ENCODE measurements at regions not wholly inside any gene's neighbourhood (a gene's known extent, or its start where the extent isn't known, plus 50 kb on each side); places are given as distances from the start of the nearest gene placed in this dataset.

DNA sequence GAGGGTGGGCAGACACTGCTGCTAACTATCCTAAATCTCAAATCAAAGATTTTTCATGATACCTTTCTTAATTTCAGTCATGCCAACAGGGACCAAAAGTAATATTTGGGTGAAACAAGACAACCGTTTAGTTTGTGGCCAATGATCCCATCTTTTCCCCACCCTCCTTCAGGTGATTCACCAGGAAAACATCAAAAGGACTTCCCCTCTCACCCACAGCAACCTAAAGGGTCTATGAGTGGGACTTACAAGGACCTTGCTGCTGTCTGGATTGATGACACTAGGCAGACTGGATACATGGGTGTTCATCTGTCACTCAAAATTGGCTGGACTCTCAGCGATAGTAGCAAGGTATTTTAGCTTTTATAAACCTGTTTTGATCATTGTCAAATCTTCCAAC, 62.0 kb upstream of the ZC3H12C start:
- no peak for DNase-seq

DNA sequence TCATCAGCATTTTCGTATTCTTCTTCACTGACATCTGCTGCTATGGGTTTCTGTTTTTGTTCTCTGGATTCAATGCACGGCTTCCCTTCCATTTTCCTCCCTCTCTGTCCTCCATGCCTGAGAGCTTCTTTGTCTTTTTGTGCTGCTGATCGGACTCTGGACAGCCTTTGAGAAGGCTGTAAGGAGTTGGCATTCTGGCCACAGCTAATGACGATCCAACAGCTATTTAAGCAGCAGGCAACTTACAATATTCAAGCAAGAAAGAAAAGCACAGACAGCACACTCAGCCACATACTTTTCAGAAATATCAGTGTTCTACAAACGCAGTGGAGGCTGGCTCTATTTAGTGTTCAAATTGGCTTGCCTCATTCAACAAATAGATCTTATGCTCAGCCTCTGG, 60.9 kb upstream of the ZC3H12C start:
- DNase-seq: no peak

DNA sequence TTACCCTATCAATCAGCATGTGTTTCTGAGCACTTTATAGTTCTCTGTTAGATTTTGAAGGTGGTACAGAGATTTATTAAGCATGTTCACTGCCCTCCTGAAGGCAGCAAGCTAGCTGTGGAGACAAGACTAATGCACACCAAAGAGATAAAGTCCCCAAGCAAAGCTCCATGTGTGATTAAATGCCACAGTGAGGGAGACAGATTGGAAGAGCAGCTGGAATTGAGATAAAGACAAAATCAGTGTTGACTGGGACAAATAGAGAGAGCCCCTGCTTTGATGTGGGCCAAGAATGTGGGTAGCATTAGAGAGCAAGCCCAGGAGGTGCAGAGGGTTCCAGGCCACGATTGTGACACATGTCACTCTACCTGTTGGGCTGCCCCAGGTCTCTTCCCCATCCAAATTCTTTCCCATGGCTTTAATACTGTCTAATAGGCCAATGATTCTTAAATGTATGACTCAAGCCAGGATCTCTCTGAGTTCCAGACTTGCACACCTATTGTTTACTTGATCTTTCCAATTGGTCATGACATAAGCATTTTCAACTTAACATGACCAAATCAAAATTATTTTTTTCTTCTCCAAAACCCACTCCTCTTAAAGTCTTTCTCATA, 60.1 kb upstream of the ZC3H12C start:
- no peak for DNase-seq

DNA sequence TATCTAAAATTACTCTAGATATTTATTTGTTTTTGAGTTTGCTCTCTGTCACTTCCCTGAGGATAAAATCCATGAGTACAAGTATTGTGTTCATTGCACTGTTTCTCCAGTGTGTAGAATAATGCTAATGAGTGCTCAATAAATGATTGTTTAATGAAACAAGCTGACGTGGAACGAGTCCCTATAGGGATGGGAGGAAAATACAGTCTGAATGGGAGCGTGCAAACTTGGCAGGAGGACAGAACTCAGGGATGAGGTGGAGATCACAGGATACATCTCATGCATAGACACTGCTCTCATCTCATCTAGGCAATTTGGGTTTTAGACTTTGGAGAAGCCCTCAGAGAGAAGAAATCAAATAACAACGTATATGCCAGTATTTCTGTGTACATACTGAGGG, 58.4 kb upstream of the ZC3H12C start:
- no peak for DNase-seq

DNA sequence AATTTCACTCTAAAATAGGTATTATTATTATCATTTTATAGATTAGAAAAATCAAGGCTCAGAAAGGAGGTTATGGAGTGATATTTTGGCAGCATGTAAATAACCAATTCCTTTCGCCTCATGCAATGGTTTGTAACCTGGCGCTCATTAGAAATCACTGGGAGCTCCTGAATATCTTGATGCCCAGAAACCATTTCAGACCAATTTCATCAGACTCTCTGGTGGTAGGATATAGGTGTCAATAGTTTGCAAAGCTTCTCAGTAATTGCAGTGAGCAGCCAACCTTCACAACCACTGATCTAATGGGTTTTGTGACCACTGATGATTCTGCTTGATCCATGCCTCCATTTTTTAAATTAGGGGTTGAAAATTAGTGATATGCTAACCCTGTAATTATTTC, 57.8 kb upstream of the ZC3H12C start:
- no peak for DNase-seq

DNA sequence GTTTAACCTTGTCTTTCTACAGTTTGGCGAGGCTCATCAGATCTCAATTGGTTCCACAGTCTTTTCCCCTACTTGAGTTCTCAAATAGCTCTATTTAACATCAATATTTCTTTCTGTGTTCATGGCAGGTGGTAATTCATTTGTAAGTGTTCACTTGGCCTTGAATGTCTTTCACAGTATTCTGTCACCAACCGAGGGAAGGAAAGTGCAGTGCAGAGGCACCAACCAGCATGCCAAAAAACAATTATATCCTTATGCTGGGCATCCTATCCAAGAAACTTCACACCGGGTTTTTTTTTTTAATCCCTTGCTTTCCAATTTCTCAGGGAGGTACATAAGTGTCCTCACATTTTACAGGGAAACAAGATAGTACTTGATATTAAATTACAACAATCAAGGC, 55.0 kb upstream of the ZC3H12C start:
- no peak for DNase-seq

Measured in dermis blood vessel endothelial cell (primary cell).